ENCODE measurements at regions not wholly inside any gene's neighbourhood (a gene's known extent, or its start where the extent isn't known, plus 50 kb on each side); places are given as distances from the start of the nearest gene placed in this dataset.

DNA sequence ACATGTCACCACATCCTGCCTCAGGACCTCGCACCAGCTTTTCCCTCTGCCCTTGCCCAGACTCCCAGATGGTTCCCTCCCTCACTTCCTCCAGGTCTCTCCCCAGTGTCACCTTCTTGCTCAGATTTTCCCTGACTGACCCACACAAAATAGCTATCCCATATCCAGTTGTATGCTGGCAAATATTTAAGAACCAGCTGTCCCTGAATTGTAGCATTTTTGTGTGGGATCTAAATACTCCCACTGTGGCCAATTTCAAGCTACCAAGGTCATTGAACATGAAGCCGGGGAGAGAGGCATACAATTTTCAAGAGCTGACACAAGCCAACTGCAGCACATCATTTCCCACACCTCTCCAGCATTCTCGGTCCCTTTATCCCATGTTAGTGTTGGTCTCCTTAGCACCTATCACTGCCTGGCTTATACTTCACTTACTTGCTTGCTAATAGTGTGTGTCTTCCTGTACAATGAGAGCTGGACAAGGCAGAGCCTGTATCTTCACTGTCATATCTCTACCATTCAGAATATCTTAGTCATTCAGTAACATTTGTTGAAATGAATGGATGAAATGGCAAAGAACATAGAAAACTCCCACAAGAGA is 101.3 kb upstream of the CTNNB1 start:
- no peak overlapping the region for H2BK5ac ChIP-seq (ENCODE audit: insufficient read length, low read length)
- H3K36me3 Mint-ChIP-seq (ENCODE audit: insufficient read depth in 1 of 3, low read depth in 3 of 3), result no peaks in the 10 kb centered on the region

More for the DNA sequence above, 101.3 kb upstream of the CTNNB1 start:
- H2AFZ ChIP-seq (ENCODE audit: low read length), result no peak overlapping the region
- H3K27me3 Mint-ChIP-seq (ENCODE audit: low read depth), result no peaks in the 10 kb centered on the region
- H3K9me3 Mint-ChIP-seq, result no peaks in the 10 kb centered on the region
- H3K79me2 ChIP-seq (ENCODE audit: insufficient read depth, low read length), result no peaks in the 10 kb centered on the region
- no peak overlapping the region for H3K4me3 Mint-ChIP-seq
- no peak overlapping the region for H2BK120ac ChIP-seq (ENCODE audit: low read depth, low read length, poor library complexity, severe bottlenecking)
- no peak overlapping the region for H2BK12ac ChIP-seq (ENCODE audit: insufficient read length, low read depth, low read length)
- no peak overlapping the region for H2BK15ac ChIP-seq (ENCODE audit: low read depth, low read length)
- H3K23ac ChIP-seq (ENCODE audit: insufficient read length, low read depth, low read length), result no peak overlapping the region
- no peak overlapping the region for H4K91ac ChIP-seq (ENCODE audit: insufficient read length, low read depth, low read length)
- H3K56ac ChIP-seq (ENCODE audit: insufficient read length, low read depth, low read length), result no peak overlapping the region
- no peak overlapping the region for H3K9ac ChIP-seq (ENCODE audit: extremely low read depth, insufficient read length, low read length)
- no peak overlapping the region for H3K27ac ChIP-seq (ENCODE audit: insufficient read length, low read depth, low read length)
- no peak overlapping the region for H2AK5ac ChIP-seq (ENCODE audit: insufficient read length, low read length)
- no peaks in the 10 kb centered on the region for H3K23me2 ChIP-seq (ENCODE audit: insufficient read length, low read depth, low read length, poor library complexity, severe bottlenecking)
- no peak overlapping the region for H3K27ac Mint-ChIP-seq
- H3K4me1 ChIP-seq (ENCODE audit: insufficient read depth, low read length), result peaks cover 3% of the 10 kb centered on the region; the same call in 1 of the 2 replicates
- no peak overlapping the region for H2BK20ac ChIP-seq (ENCODE audit: low read depth, low read length, poor library complexity, severe bottlenecking)
- H4K8ac ChIP-seq (replicated peaks; ENCODE audit: insufficient read length, low read depth, low read length), result no peak overlapping the region
- H3T11ph ChIP-seq (ENCODE audit: low read length), result no peak overlapping the region
- no peak overlapping the region for H3K4ac ChIP-seq (ENCODE audit: low read depth, low read length)
- H3K18ac ChIP-seq (ENCODE audit: insufficient read length, low read depth, low read length), result no peak overlapping the region
- H3K27me3 ChIP-seq (ENCODE audit: insufficient read depth, low read length), result no peaks in the 10 kb centered on the region
- H4K20me1 ChIP-seq (ENCODE audit: control insufficient read depth, insufficient read depth, insufficient read length), result no peaks in the 10 kb centered on the region
- WGBS (ENCODE audit: extremely low coverage, insufficient read length, low lambda C conversion rate), result no CpG with 5 or more reads among the region's 3 CpGs
- no peaks in the 10 kb centered on the region for H3K9me3 ChIP-seq (ENCODE audit: control insufficient read depth, low read depth, low read length)
- no peak overlapping the region for H3K14ac ChIP-seq (ENCODE audit: insufficient read depth, low read length)
- DNase-seq, result no peak
- TF ChIP-seq, protein P1, sequence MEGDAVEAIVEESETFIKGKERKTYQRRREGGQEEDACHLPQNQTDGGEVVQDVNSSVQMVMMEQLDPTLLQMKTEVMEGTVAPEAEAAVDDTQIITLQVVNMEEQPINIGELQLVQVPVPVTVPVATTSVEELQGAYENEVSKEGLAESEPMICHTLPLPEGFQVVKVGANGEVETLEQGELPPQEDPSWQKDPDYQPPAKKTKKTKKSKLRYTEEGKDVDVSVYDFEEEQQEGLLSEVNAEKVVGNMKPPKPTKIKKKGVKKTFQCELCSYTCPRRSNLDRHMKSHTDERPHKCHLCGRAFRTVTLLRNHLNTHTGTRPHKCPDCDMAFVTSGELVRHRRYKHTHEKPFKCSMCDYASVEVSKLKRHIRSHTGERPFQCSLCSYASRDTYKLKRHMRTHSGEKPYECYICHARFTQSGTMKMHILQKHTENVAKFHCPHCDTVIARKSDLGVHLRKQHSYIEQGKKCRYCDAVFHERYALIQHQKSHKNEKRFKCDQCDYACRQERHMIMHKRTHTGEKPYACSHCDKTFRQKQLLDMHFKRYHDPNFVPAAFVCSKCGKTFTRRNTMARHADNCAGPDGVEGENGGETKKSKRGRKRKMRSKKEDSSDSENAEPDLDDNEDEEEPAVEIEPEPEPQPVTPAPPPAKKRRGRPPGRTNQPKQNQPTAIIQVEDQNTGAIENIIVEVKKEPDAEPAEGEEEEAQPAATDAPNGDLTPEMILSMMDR (conservative IDR thresholded peaks at IDR 0.05), result no peak
- no peak overlapping the region for H4K5ac ChIP-seq (ENCODE audit: insufficient read length, low read depth, low read length)
- H3K79me1 ChIP-seq (ENCODE audit: insufficient read depth, low read depth, low read length, poor library complexity, severe bottlenecking), result no peaks in the 10 kb centered on the region
- H3K4me2 ChIP-seq (ENCODE audit: insufficient read depth, insufficient read length, low read length), result no peak overlapping the region
- no peaks in the 10 kb centered on the region for H3K4me1 Mint-ChIP-seq

Data from H9 (cell line).